Keratinocyte (primary cell): ENCODE measurements at regions not wholly inside any gene's neighbourhood (a gene's known extent, or its start where the extent isn't known, plus 50 kb on each side); places are given as distances from the start of the nearest gene placed in this dataset.

Experiments used
- DNase-seq: peaks from one replicate; pipeline ENCODE4 v3.0.0-alpha.2; 2011; ENCODE audit warnings: low read depth, missing footprints, low spot score
- FAIRE-seq: peaks from 2 replicates; lab custom pipeline; 2011; peaks lifted over from hg19 to GRCh38; lab: Jason Lieb, UNC
- H2AFZ ChIP-seq: 2 replicates; pipeline ENCODE4 v1.6.0; 2012; ENCODE audit warnings: low read length, control low read depth, inconsistent platforms; ENCODE audit not compliant: control insufficient read depth
- H3K27ac ChIP-seq: 2 replicates; pipeline ENCODE4 v1.5.1; 2011; ENCODE audit warnings: low read length; ENCODE audit not compliant: control insufficient read depth, insufficient read depth
- H3K27me3 ChIP-seq: 3 replicates; pipeline ENCODE4 v1.6.0; 2011; ENCODE audit warnings: low read length; ENCODE audit not compliant: control insufficient read depth, insufficient read depth; ENCODE audit errors: extremely low read depth
- H3K36me3 ChIP-seq, 2 experiments: 2 replicates in 1 of 2; 3 replicates in 1 of 2; pipeline ENCODE4 v1.5.1; 2011; ENCODE audit warnings: low read length in 2 of 2, mild to moderate bottlenecking in 1 of 2; ENCODE audit not compliant: control insufficient read depth in 2 of 2, insufficient read depth in 2 of 2; ENCODE audit errors: extremely low read depth in 1 of 2
- H3K4me1 ChIP-seq: 3 replicates; pipeline ENCODE4 v1.5.1; 2011; ENCODE audit warnings: low read length; ENCODE audit not compliant: control insufficient read depth, insufficient read depth; ENCODE audit errors: extremely low read depth
- H3K4me2 ChIP-seq: 3 replicates; pipeline ENCODE4 v1.6.0; 2011; ENCODE audit warnings: low read depth, low read length; ENCODE audit not compliant: control insufficient read depth, insufficient read depth; ENCODE audit errors: extremely low read depth
- H3K4me3 ChIP-seq, 3 experiments: fragments of 200-600 bp in 1 of 3; sonication (generic) in 1 of 3; 2 replicates in 2 of 3; 3 replicates in 1 of 3; pipeline ENCODE4 v1.5.1; 2011 to 2016; ENCODE audit warnings: low read length in 3 of 3, mild to moderate bottlenecking in 3 of 3, control low read depth in 2 of 3, inconsistent platforms in 1 of 3, low read depth in 1 of 3, mixed read lengths in 1 of 3, mixed run types in 1 of 3, moderate library complexity in 1 of 3; ENCODE audit not compliant: control insufficient read depth in 2 of 3, insufficient read depth in 2 of 3; ENCODE audit errors: extremely low read depth in 1 of 3
- H3K79me2 ChIP-seq: 2 replicates; pipeline ENCODE4 v1.6.0; 2012; ENCODE audit warnings: low read length; ENCODE audit not compliant: control insufficient read depth, insufficient read depth
- H3K9ac ChIP-seq: 3 replicates; pipeline ENCODE4 v1.6.0; 2011; ENCODE audit warnings: low read length; ENCODE audit not compliant: control insufficient read depth, insufficient read depth; ENCODE audit errors: extremely low read depth
- H3K9me1 ChIP-seq: 3 replicates; pipeline ENCODE4 v1.6.0; 2011; ENCODE audit warnings: low read length; ENCODE audit not compliant: control insufficient read depth, insufficient read depth; ENCODE audit errors: extremely low read depth
- H3K9me3 ChIP-seq: 2 replicates; pipeline ENCODE4 v1.5.1; 2012; ENCODE audit warnings: low read depth, low read length; ENCODE audit not compliant: control insufficient read depth
- H4K20me1 ChIP-seq: 3 replicates; pipeline ENCODE4 v1.6.0; 2011; ENCODE audit warnings: low read length; ENCODE audit not compliant: control insufficient read depth, insufficient read depth; ENCODE audit errors: extremely low read depth
- EZH2 ChIP-seq: IDR thresholded peaks from one replicate; pipeline ENCODE4 v1.6.1; 2012; ENCODE audit warnings: inconsistent platforms, mild to moderate bottlenecking, low read length, moderate library complexity
- dilution Hi-C: fragments of 300-500 bp; cut with MboI; formaldehyde crosslinking; loops from one replicate; pipeline ENCODE4 v1.7.0; 2020; ENCODE audit warnings: low sequenced_read_pairs; ENCODE audit not compliant: extremely low pct_ligation_motif_present
- TF ChIP-seq, protein P1 (sequence below), 3 experiments: IDR thresholded peaks in 1 of 3; conservative IDR thresholded peaks in 1 of 3; optimal IDR thresholded peaks in 1 of 3; 2 replicates in 2 of 3; 3 replicates in 1 of 3; pipeline versions ENCODE3 to v1.5.1; 2011; ENCODE audit warnings: low read length in 3 of 3, mild to moderate bottlenecking in 3 of 3, moderate library complexity in 2 of 3, control low read depth in 1 of 3, inconsistent platforms in 1 of 3; ENCODE audit not compliant: insufficient read depth in 2 of 3; ENCODE audit errors: extremely low read depth in 1 of 3

- H3K4me3 ChIP-seq, result no peak overlapping the region
- H4K20me1 ChIP-seq, result no peaks in the 10 kb centered on the region
- dilution Hi-C loops, result no loop called here
- H3K4me2 ChIP-seq, result no peak overlapping the region
- H3K9me1 ChIP-seq, result no peaks in the 10 kb centered on the region
- no peaks in the 10 kb centered on the region for H3K27me3 ChIP-seq
- no peak overlapping the region for H3K27ac ChIP-seq
- TF ChIP-seq, protein P1, sequence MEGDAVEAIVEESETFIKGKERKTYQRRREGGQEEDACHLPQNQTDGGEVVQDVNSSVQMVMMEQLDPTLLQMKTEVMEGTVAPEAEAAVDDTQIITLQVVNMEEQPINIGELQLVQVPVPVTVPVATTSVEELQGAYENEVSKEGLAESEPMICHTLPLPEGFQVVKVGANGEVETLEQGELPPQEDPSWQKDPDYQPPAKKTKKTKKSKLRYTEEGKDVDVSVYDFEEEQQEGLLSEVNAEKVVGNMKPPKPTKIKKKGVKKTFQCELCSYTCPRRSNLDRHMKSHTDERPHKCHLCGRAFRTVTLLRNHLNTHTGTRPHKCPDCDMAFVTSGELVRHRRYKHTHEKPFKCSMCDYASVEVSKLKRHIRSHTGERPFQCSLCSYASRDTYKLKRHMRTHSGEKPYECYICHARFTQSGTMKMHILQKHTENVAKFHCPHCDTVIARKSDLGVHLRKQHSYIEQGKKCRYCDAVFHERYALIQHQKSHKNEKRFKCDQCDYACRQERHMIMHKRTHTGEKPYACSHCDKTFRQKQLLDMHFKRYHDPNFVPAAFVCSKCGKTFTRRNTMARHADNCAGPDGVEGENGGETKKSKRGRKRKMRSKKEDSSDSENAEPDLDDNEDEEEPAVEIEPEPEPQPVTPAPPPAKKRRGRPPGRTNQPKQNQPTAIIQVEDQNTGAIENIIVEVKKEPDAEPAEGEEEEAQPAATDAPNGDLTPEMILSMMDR (optimal IDR thresholded peaks at IDR 0.05 in 1 of 3, IDR thresholded peaks at IDR 0.05 in 1 of 3, conservative IDR thresholded peaks at IDR 0.05 in 1 of 3; ENCODE audit: extremely low read depth in 1 of 3, insufficient read depth in 2 of 3, low read length in 3 of 3), result no peak
- TF ChIP-seq EZH2, result no peak
- H2AFZ ChIP-seq, result no peak overlapping the region
- FAIRE-seq (peak; percentile 62), DNase-seq (peak; percentile 49)
- H3K36me3 ChIP-seq, result no peaks in the 10 kb centered on the region
- H3K4me1 ChIP-seq, result peaks cover 20% of the 10 kb centered on the region
- H3K79me2 ChIP-seq, result no peaks in the 10 kb centered on the region
- no peaks in the 10 kb centered on the region for H3K9me3 ChIP-seq
- no peak overlapping the region for H3K9ac ChIP-seq
Observed at GRCh38 chr11:10908215-10908951, 50.5 kb upstream of the ZBED5 start.
